B cell (primary cell): ENCODE measurements at regions not wholly inside any gene's neighbourhood (a gene's known extent, or its start where the extent isn't known, plus 50 kb on each side); places are given as distances from the start of the nearest gene placed in this dataset.
A peak's percentile ranks its signal among the peaks of the same experiment; 100 is the strongest.

ENCODE experiments used
- ATAC-seq: fragments of 200-7000 bp; cut with Tn5 transposase; one replicate; pipeline ENCODE4 v1.10.0; 2021; ENCODE audit warnings: low read depth, mild to moderate bottlenecking, moderate number of reproducible peaks, moderate library complexity
- CTCF ChIA-PET: fragments of 350-600 bp; sonication (Branson Sonifier 250); formaldehyde crosslinking; loops from one replicate; lab custom pipeline; 2021; ENCODE audit warnings: antibody characterized with exemption, inconsistent platforms; lab: Charles Lee
- POLR2A ChIA-PET: fragments of 350-600 bp; sonication (Branson Sonifier 250); formaldehyde crosslinking; loops from one replicate; lab custom pipeline; 2021; ENCODE audit warnings: antibody characterized with exemption; lab: Charles Lee
- DNase-seq: peaks from one replicate; pipeline ENCODE4 v3.0.0; 2013
- H2AFZ ChIP-seq: 2 replicates; pipeline ENCODE4 v1.6.1; 2012; ENCODE audit warnings: mild to moderate bottlenecking, low read depth, low read length; ENCODE audit not compliant: insufficient read depth, poor library complexity, severe bottlenecking
- H3K27ac ChIP-seq, 2 donors: 1 replicate in 1 of 2; 2 replicates in 1 of 2; pipeline ENCODE4 v1.5.1; 2012 to 2013; ENCODE audit warnings: low read length in 2 of 2, mild to moderate bottlenecking in 2 of 2, moderate library complexity in 1 of 2
- H3K27me3 ChIP-seq, 4 experiments: fragments of 200-600 bp in 1 of 4; sonication (generic) in 1 of 4; replicated peaks in 1 of 4; 1 replicate in 2 of 4; 2 replicates in 2 of 4; pipeline versions ENCODE4 v1.6.1 to v1.7.0; 2013 to 2016; ENCODE audit warnings: low read length in 3 of 4, mild to moderate bottlenecking in 2 of 4, mixed read lengths in 1 of 4, moderate library complexity in 1 of 4; ENCODE audit not compliant: insufficient read depth in 4 of 4, control insufficient read depth in 3 of 4; ENCODE audit errors: control extremely low read depth in 1 of 4
- H3K36me3 ChIP-seq, 2 experiments: replicated peaks in 1 of 2; 1 replicate in 1 of 2; 2 replicates in 1 of 2; pipeline versions ENCODE4 v1.6.1 to v1.7.1; 2013; ENCODE audit warnings: low read length in 1 of 2; ENCODE audit not compliant: insufficient read depth in 2 of 2, control insufficient read depth in 1 of 2; ENCODE audit errors: control extremely low read depth in 1 of 2, extremely low read depth in 1 of 2
- H3K4me1 ChIP-seq, 2 donors: fragments of 200-600 bp in 1 of 2; sonication (generic) in 1 of 2; 1 replicate in 1 of 2; 2 replicates in 1 of 2; pipeline versions ENCODE4 v1.5.1 to v1.6.1; 2013 to 2017; ENCODE audit warnings: low read length in 2 of 2; ENCODE audit not compliant: control insufficient read depth in 2 of 2, insufficient read depth in 2 of 2
- H3K4me2 ChIP-seq: replicated peaks from 2 replicates; pipeline ENCODE3; 2012; ENCODE audit warnings: mild to moderate bottlenecking, low read depth, low read length; ENCODE audit not compliant: poor library complexity, severe bottlenecking
- H3K4me3 ChIP-seq, 5 experiments: fragments of 200-600 bp in 1 of 5; sonication (generic) in 1 of 5; 1 replicate in 3 of 5; 2 replicates in 2 of 5; pipeline versions ENCODE4 v1.5.1 to v1.7.0; 2011 to 2016; ENCODE audit warnings: low read length in 4 of 5, mild to moderate bottlenecking in 4 of 5, low read depth in 2 of 5, control low read depth in 1 of 5, moderate library complexity in 1 of 5; ENCODE audit not compliant: insufficient read depth in 1 of 5; ENCODE audit errors: control extremely low read depth in 1 of 5, extremely low read depth in 1 of 5
- H3K79me2 ChIP-seq: fragments of 200-600 bp; sonication (generic); one replicate; pipeline ENCODE4 v1.6.0; 2016; ENCODE audit warnings: low read length; ENCODE audit not compliant: control insufficient read depth, insufficient read depth
- H3K9ac ChIP-seq: fragments of 200-600 bp; sonication (generic); 2 replicates; pipeline ENCODE4 v1.6.1; 2017; ENCODE audit warnings: mild to moderate bottlenecking, low read length, moderate library complexity
- H3K9me3 ChIP-seq, 3 donors: one replicate each; pipeline versions ENCODE4 v1.6.1 to v1.7.1; 2013; ENCODE audit warnings: low read length in 2 of 3; ENCODE audit not compliant: control insufficient read depth in 2 of 3, insufficient read depth in 1 of 3; ENCODE audit errors: control extremely low read depth in 1 of 3
- H4K20me1 ChIP-seq: 2 replicates; pipeline ENCODE4 v1.6.0; 2012; ENCODE audit warnings: mild to moderate bottlenecking, low read length; ENCODE audit not compliant: insufficient read depth, control insufficient read depth, poor library complexity, severe bottlenecking
- H3K27ac Mint-ChIP-seq: one replicate; pipeline ENCODE4 v1.8.0; 2021; ENCODE audit warnings: mixed read lengths
- H3K27me3 Mint-ChIP-seq: one replicate; pipeline ENCODE4 v1.8.0; 2021; ENCODE audit warnings: mixed read lengths
- H3K4me1 Mint-ChIP-seq: one replicate; pipeline ENCODE4 v1.8.0; 2021; ENCODE audit warnings: mixed read lengths
- H3K4me3 Mint-ChIP-seq: one replicate; pipeline ENCODE4 v1.8.0; 2021; ENCODE audit warnings: mixed read lengths
- H3K9me3 Mint-ChIP-seq: one replicate; pipeline ENCODE4 v1.8.0; 2022; ENCODE audit warnings: mixed read lengths; ENCODE audit not compliant: insufficient read depth
- CTCF ChIP-seq: fragments of 200-600 bp; IDR thresholded peaks from one replicate; pipeline ENCODE4 v1.8.0; 2022; ENCODE audit warnings: antibody characterized with exemption, mild to moderate bottlenecking
- EZH2 ChIP-seq: IDR thresholded peaks from 2 replicates; pipeline ENCODE4 v1.6.1; 2012; ENCODE audit warnings: borderline replicate concordance, low read depth, mild to moderate bottlenecking, moderate library complexity, low read length; ENCODE audit not compliant: insufficient read depth, poor library complexity, severe bottlenecking
- WGBS: methylation state at CpG from one replicate; pipeline ENCODE4 v1.1.5; 2013; ENCODE audit warnings: missing lambda C conversion rate; ENCODE audit not compliant: insufficient coverage; 5-methylcytosine and 5-hydroxymethylcytosine counted together
- intact Hi-C: fragments of 100-400 bp; cut with micrococcal nuclease; formaldehyde crosslinking; loops from one replicate; pipeline ENCODE4 v1.10.0; 2022

GRCh38 chr16:85556456-85557082, 56.6 kb upstream of the GSE1 start:
- intact Hi-C loops, result loop anchor here (1.0 to 10.0 kb wide), 4 partner anchors 15 to 1828 kb away; partner anchors contain the start of genes COX4I1, EMC8 and FBXO31
- Mint-ChIP-seq H3K4me1 (peaks cover 43% of the 10 kb centered on the region), H3K9me3 (no peaks in the 10 kb centered on the region), H3K4me3 (peak overlapping the region; percentile 87), H3K27ac (peak overlapping the region; percentile 94), H3K27me3 (no peaks in the 10 kb centered on the region)
- Histone ChIP-seq H3K4me3 (peak overlapping the region; percentile 50 to 99 (median 87)), H3K27ac (peak overlapping the region; percentile 58 to 92), H3K36me3 (no peaks in the 10 kb centered on the region), H3K9ac (peak overlapping the region; percentile 93), H3K4me1 (peaks cover 22 to 38% of the 10 kb centered on the region in 2 donors), H3K4me2 (peak overlapping the region; percentile 97), H3K27me3 (no peaks in the 10 kb centered on the region), H3K79me2 (peaks cover 62% of the 10 kb centered on the region), H2AFZ (peak overlapping the region; percentile 70), H3K9me3 (no peaks in the 10 kb centered on the region), H4K20me1 (peaks cover 48% of the 10 kb centered on the region)
- ChIA-PET CTCF (interaction anchor here (0.8 to 3.3 kb wide), 7 partner anchors 13 to 76 kb away, joined by 3 to 20 read pairs (median 7); partner anchors contain the start of gene GSE1), POLR2A (interaction anchor here (0.5 to 1.8 kb wide), 8 partner anchors 9 to 199 kb away, joined by 3 to 16 read pairs (median 5); partner anchors contain the start of gene GSE1)
- WGBS, result under 1% methylated on average over 47 of the region's 65 CpGs
- DNase-seq (peak; percentile 85), ATAC-seq (peak; percentile 28)
- TF ChIP-seq EZH2, result no peak
- no peak for TF ChIP-seq CTCF
